Esophagus squamous epithelium (tissue), 4 donors: ENCODE measurements at regions not wholly inside any gene's neighbourhood (a gene's known extent, or its start where the extent isn't known, plus 50 kb on each side); places are given as distances from the start of the nearest gene placed in this dataset.

ENCODE experiments used
- POLR2A ChIP-seq, 4 donors: fragments of 450-650 bp; IDR thresholded peaks; one replicate each; pipeline ENCODE4 v1.6.1; 2017; ENCODE audit warnings: antibody characterized with exemption in 4 of 4, mild to moderate bottlenecking in 4 of 4, moderate library complexity in 3 of 4
- TF ChIP-seq, protein P1 (sequence below), 6 experiments: fragments of 450-650 bp in 4 of 6; fragments of 200-600 bp in 2 of 6; sonication (generic) in 2 of 6; IDR thresholded peaks; one replicate each; pipeline ENCODE4 v1.5.1; 2016 to 2019; ENCODE audit warnings: antibody characterized with exemption in 6 of 6, mild to moderate bottlenecking in 4 of 6, moderate library complexity in 4 of 6

DNA sequence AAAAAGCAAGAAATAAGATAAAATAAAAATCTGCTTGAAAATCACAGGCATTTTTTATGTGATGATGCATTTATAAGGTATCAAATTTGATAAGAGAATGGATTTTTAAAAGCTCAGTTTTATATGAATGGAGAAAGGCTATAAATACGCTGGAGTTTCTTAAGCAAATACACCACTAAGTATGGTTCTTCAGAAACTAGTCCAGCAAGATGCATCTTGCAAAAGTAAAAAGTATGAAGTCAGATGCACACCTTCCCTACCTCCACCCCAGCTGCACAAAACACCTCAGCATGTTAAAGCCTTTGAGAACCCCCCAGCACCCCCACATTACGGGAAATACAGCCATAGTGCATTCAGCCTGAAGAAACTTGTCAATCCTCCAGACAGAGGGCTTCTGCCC is 143.1 kb upstream of the PROX1 start:
- TF ChIP-seq, protein P1, sequence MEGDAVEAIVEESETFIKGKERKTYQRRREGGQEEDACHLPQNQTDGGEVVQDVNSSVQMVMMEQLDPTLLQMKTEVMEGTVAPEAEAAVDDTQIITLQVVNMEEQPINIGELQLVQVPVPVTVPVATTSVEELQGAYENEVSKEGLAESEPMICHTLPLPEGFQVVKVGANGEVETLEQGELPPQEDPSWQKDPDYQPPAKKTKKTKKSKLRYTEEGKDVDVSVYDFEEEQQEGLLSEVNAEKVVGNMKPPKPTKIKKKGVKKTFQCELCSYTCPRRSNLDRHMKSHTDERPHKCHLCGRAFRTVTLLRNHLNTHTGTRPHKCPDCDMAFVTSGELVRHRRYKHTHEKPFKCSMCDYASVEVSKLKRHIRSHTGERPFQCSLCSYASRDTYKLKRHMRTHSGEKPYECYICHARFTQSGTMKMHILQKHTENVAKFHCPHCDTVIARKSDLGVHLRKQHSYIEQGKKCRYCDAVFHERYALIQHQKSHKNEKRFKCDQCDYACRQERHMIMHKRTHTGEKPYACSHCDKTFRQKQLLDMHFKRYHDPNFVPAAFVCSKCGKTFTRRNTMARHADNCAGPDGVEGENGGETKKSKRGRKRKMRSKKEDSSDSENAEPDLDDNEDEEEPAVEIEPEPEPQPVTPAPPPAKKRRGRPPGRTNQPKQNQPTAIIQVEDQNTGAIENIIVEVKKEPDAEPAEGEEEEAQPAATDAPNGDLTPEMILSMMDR (IDR thresholded peaks at IDR 0.05), result no peak
- TF ChIP-seq POLR2A (IDR thresholded peaks at IDR 0.05), result no peak
